ENCODE measurements at regions not wholly inside any gene's neighbourhood (a gene's known extent, or its start where the extent isn't known, plus 50 kb on each side); places are given as distances from the start of the nearest gene placed in this dataset.
"Not testable (repeated sequence)": the region's sequence is repeated elsewhere in the genome, so short reads cannot be mapped to it uniquely, and the experiment has no call there.

GRCh38 chr19:28632371-28633080 lies 580.4 kb downstream of the UQCRFS1 start:
- no peaks in the 10 kb centered on the region for H3F3A ChIP-seq (ENCODE audit: low read depth)
- H4K20me1 ChIP-seq (ENCODE audit: insufficient read depth, low read length, poor library complexity, severe bottlenecking) = no peaks in the 10 kb centered on the region
- H3K9me2 ChIP-seq (replicated peaks; ENCODE audit: low read depth, low read length) = no peaks in the 10 kb centered on the region
- TF ChIP-seq EZH2phosphoT487 (IDR thresholded peaks at IDR 0.05; ENCODE audit: borderline replicate concordance) (no peak), CTCF (conservative IDR thresholded peaks at IDR 0.05; ENCODE audit: low read length) (no peak)
- H3K27me3 ChIP-seq (ENCODE audit: insufficient read depth, low read length, poor library complexity, severe bottlenecking) = no peaks in the 10 kb centered on the region
- H3K4me2 ChIP-seq (ENCODE audit: low read depth, low read length, poor library complexity, severe bottlenecking) = no peak overlapping the region
- H3K36me3 ChIP-seq (ENCODE audit: insufficient read depth, low read length) = no peaks in the 10 kb centered on the region
- H3K4me1 ChIP-seq (ENCODE audit: insufficient read depth, low read length, poor library complexity, severe bottlenecking) = no peaks in the 10 kb centered on the region
- H3K9ac ChIP-seq (ENCODE audit: low read depth, low read length, poor library complexity, severe bottlenecking) = no peak overlapping the region
- H3K4me3 ChIP-seq (ENCODE audit: low read length, poor library complexity, severe bottlenecking) = no peak overlapping the region
- no peaks in the 10 kb centered on the region for H3K79me2 ChIP-seq (ENCODE audit: insufficient read depth, low read length)
- H3K9me3 ChIP-seq (ENCODE audit: insufficient read depth, low read depth, low read length) = no peaks in the 10 kb centered on the region
- H2AFZ ChIP-seq (ENCODE audit: low read length) = no peak overlapping the region

GRCh38 chr19:28631961-28632360 lies 581.0 kb downstream of the UQCRFS1 start:
- no peaks in the 10 kb centered on the region for H3K9me2 ChIP-seq (replicated peaks; ENCODE audit: low read depth, low read length)
- no peaks in the 10 kb centered on the region for H3K4me1 ChIP-seq (ENCODE audit: insufficient read depth, low read length, poor library complexity, severe bottlenecking)
- TF ChIP-seq CTCF (conservative IDR thresholded peaks at IDR 0.05; ENCODE audit: low read length) = no peak
- no peak for TF ChIP-seq EZH2phosphoT487 (IDR thresholded peaks at IDR 0.05; ENCODE audit: borderline replicate concordance)
- H3K36me3 ChIP-seq (ENCODE audit: insufficient read depth, low read length) = no peaks in the 10 kb centered on the region
- no peak overlapping the region for H2AFZ ChIP-seq (ENCODE audit: low read length)
- no peaks in the 10 kb centered on the region for H3K27me3 ChIP-seq (ENCODE audit: insufficient read depth, low read length, poor library complexity, severe bottlenecking)
- H3K79me2 ChIP-seq (ENCODE audit: insufficient read depth, low read length) = no peaks in the 10 kb centered on the region
- no peaks in the 10 kb centered on the region for H4K20me1 ChIP-seq (ENCODE audit: insufficient read depth, low read length, poor library complexity, severe bottlenecking)
- no peak overlapping the region for H3K4me2 ChIP-seq (ENCODE audit: low read depth, low read length, poor library complexity, severe bottlenecking)
- H3F3A ChIP-seq (ENCODE audit: low read depth) = no peaks in the 10 kb centered on the region
- no peak overlapping the region for H3K4me3 ChIP-seq (ENCODE audit: low read length, poor library complexity, severe bottlenecking)
- H3K9me3 ChIP-seq (ENCODE audit: insufficient read depth, low read depth, low read length) = no peaks in the 10 kb centered on the region
- no peak overlapping the region for H3K9ac ChIP-seq (ENCODE audit: low read depth, low read length, poor library complexity, severe bottlenecking)

GRCh38 chr19:28627669-28628068 lies 585.3 kb downstream of the UQCRFS1 start:
- H2AFZ ChIP-seq (ENCODE audit: low read length) = no peak overlapping the region
- H3K36me3 ChIP-seq (ENCODE audit: insufficient read depth, low read length) = no peaks in the 10 kb centered on the region
- H3K79me2 ChIP-seq (ENCODE audit: insufficient read depth, low read length) = no peaks in the 10 kb centered on the region
- no peaks in the 10 kb centered on the region for H3K9me3 ChIP-seq (ENCODE audit: insufficient read depth, low read depth, low read length)
- H3F3A ChIP-seq (ENCODE audit: low read depth) = no peaks in the 10 kb centered on the region
- no peaks in the 10 kb centered on the region for H3K27me3 ChIP-seq (ENCODE audit: insufficient read depth, low read length, poor library complexity, severe bottlenecking)
- no peak overlapping the region for H3K4me3 ChIP-seq (ENCODE audit: low read length, poor library complexity, severe bottlenecking)
- H3K9ac ChIP-seq (ENCODE audit: low read depth, low read length, poor library complexity, severe bottlenecking) = no peak overlapping the region
- no peak overlapping the region for H3K4me2 ChIP-seq (ENCODE audit: low read depth, low read length, poor library complexity, severe bottlenecking)
- no peaks in the 10 kb centered on the region for H3K9me2 ChIP-seq (replicated peaks; ENCODE audit: low read depth, low read length)
- no peaks in the 10 kb centered on the region for H3K4me1 ChIP-seq (ENCODE audit: insufficient read depth, low read length, poor library complexity, severe bottlenecking)
- no peaks in the 10 kb centered on the region for H4K20me1 ChIP-seq (ENCODE audit: insufficient read depth, low read length, poor library complexity, severe bottlenecking)
- no peak for TF ChIP-seq CTCF (conservative IDR thresholded peaks at IDR 0.05; ENCODE audit: low read length)
- TF ChIP-seq EZH2phosphoT487 (IDR thresholded peaks at IDR 0.05; ENCODE audit: borderline replicate concordance) = no peak

- H3K4me3 ChIP-seq (ENCODE audit: low read length, poor library complexity, severe bottlenecking); H3K79me2 ChIP-seq (ENCODE audit: insufficient read depth, low read length); H3F3A ChIP-seq (ENCODE audit: low read depth); H3K9ac ChIP-seq (ENCODE audit: low read depth, low read length, poor library complexity, severe bottlenecking); H3K9me2 ChIP-seq (replicated peaks; ENCODE audit: low read depth, low read length); H3K36me3 ChIP-seq (ENCODE audit: insufficient read depth, low read length); H3K9me3 ChIP-seq (ENCODE audit: insufficient read depth, low read depth, low read length); H3K4me2 ChIP-seq (ENCODE audit: low read depth, low read length, poor library complexity, severe bottlenecking); H3K4me1 ChIP-seq (ENCODE audit: insufficient read depth, low read length, poor library complexity, severe bottlenecking); H3K27me3 ChIP-seq (ENCODE audit: insufficient read depth, low read length, poor library complexity, severe bottlenecking); H4K20me1 ChIP-seq (ENCODE audit: insufficient read depth, low read length, poor library complexity, severe bottlenecking); H2AFZ ChIP-seq (ENCODE audit: low read length): not testable (repeated sequence)
These were observed 586.5 kb downstream of the UQCRFS1 start for GRCh38 chr19:28626407-28626806.

Measured in Loucy (cell line).